ENCODE measurements at regions not wholly inside any gene's neighbourhood (a gene's known extent, or its start where the extent isn't known, plus 50 kb on each side); places are given as distances from the start of the nearest gene placed in this dataset.

GRCh38 chr3:130800829-130801228 lies 54.2 kb upstream of the PIK3R4 start:
- 51 to 68% methylated on average over 7 of the region's 7 CpGs for WGBS, 2 donors
- H3K9me3 ChIP-seq: no peaks in the 10 kb centered on the region
- H3K27ac ChIP-seq: no peak overlapping the region
- ATAC-seq: no peak
- no peak for FAIRE-seq
- H3K36me3 ChIP-seq: no peaks in the 10 kb centered on the region
- no peaks in the 10 kb centered on the region for H3K27me3 ChIP-seq
- H3K4me1 ChIP-seq: no peaks in the 10 kb centered on the region
- intact Hi-C loops (cut with DNase I): no loop called here
- DNase-seq: no peak
- TF ChIP-seq, protein P1, sequence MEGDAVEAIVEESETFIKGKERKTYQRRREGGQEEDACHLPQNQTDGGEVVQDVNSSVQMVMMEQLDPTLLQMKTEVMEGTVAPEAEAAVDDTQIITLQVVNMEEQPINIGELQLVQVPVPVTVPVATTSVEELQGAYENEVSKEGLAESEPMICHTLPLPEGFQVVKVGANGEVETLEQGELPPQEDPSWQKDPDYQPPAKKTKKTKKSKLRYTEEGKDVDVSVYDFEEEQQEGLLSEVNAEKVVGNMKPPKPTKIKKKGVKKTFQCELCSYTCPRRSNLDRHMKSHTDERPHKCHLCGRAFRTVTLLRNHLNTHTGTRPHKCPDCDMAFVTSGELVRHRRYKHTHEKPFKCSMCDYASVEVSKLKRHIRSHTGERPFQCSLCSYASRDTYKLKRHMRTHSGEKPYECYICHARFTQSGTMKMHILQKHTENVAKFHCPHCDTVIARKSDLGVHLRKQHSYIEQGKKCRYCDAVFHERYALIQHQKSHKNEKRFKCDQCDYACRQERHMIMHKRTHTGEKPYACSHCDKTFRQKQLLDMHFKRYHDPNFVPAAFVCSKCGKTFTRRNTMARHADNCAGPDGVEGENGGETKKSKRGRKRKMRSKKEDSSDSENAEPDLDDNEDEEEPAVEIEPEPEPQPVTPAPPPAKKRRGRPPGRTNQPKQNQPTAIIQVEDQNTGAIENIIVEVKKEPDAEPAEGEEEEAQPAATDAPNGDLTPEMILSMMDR (IDR thresholded peaks at IDR 0.05): no peak
- H3K4me3 ChIP-seq: no peak overlapping the region

GRCh38 chr3:130801473-130801872 lies 54.8 kb upstream of the PIK3R4 start:
- no peaks in the 10 kb centered on the region for H3K4me1 ChIP-seq
- 70 to 87% methylated on average over 3 of the region's 3 CpGs for WGBS, 2 donors
- DNase-seq (no peak), FAIRE-seq (peak; percentile 29), ATAC-seq (no peak)
- H3K4me3 ChIP-seq: no peak overlapping the region
- no peaks in the 10 kb centered on the region for H3K9me3 ChIP-seq
- TF ChIP-seq, protein P1 (IDR thresholded peaks at IDR 0.05): no peak
- no peaks in the 10 kb centered on the region for H3K36me3 ChIP-seq
- no peaks in the 10 kb centered on the region for H3K27me3 ChIP-seq
- H3K27ac ChIP-seq: no peak overlapping the region
- intact Hi-C loops (cut with DNase I): no loop called here

DNA sequence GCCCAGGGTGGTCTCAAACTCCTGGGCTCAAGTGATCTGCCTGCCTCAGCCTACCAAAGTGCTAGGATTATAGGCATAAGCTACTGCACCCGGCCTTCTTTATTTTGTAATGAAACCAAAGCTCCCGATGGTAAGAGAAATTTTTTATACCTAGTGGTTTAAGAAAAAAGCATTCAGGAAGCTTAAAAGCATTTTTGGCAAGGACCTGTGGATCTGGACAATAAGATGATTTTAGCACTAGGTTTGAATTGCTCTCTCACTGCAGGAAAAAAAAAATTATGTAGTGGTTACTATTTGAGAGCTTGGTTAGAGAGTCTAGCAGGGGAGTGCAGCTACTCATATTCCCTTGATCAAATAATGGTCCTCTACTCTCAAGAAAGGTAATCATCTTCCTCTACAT lies 64.9 kb upstream of the PIK3R4 start:
- DNase-seq: no peak

DNA sequence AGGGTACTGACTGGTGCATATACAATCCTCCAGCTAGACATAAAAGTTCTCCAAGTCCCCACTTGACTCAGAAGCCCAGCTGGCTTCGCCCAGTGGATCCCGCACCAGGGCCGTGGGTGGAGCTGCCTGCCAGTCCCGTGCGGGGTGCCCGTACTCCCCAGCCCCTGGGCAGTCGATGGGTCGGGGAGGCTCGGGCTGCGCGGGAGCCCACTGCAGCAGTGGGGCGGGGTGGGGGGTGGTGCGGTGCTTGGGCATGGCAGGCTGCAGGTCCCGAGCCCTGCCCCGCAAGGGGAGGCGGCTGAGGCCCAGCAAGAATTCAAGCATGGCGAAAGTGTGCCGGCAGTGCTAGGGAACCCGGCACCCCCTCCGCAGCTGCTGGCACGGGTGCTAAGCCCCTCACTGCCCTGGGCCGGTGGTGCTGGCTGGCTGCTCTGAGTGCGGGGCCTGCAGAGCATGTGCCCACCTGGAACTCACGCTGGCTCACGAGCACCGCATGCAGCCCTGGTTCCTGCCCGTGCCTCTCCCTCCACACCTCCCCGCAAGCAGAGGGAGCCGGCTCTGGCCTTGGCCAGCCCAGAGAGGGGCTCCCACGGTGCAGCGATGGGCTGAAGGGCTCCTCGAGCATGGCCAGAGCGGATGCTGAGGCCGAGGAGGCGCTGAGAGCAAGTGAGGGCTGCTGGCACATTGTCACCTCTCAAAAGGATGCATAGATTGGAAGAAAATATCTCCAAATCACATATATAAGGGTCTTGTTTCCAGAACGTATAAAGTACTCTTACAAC lies 68.3 kb upstream of the PIK3R4 start:
- no peaks in the 10 kb centered on the region for H3K4me1 ChIP-seq
- H3K27me3 ChIP-seq: no peaks in the 10 kb centered on the region
- peak in 2 of 6 donors; percentile 17 to 61 for DNase-seq
- no peaks in the 10 kb centered on the region for H3K9me3 ChIP-seq
- H3K36me3 ChIP-seq: no peaks in the 10 kb centered on the region
- 89 to 91% methylated on average over 35 to 36 of the region's 36 CpGs for WGBS, 2 donors
- intact Hi-C loops (cut with DNase I): no loop called here
- H3K4me3 ChIP-seq: no peak overlapping the region
- no peak for FAIRE-seq
- TF ChIP-seq, protein P1 (IDR thresholded peaks at IDR 0.05): no peak
- no peak for ATAC-seq
- no peak overlapping the region for H3K27ac ChIP-seq

More for the DNA sequence above, 64.9 kb upstream of the PIK3R4 start:
- intact Hi-C loops (cut with DNase I): no loop called here
- no peaks in the 10 kb centered on the region for H3K4me1 ChIP-seq
- no peaks in the 10 kb centered on the region for H3K9me3 ChIP-seq
- no peaks in the 10 kb centered on the region for H3K27me3 ChIP-seq
- ATAC-seq (no peak), FAIRE-seq (no peak)
- no peak overlapping the region for H3K4me3 ChIP-seq
- TF ChIP-seq, protein P1 (IDR thresholded peaks at IDR 0.05): no peak
- H3K27ac ChIP-seq: no peak overlapping the region
- 83 to 86% methylated on average over 2 of the region's 2 CpGs for WGBS, 2 donors
- no peaks in the 10 kb centered on the region for H3K36me3 ChIP-seq
